HFF-Myc (cell line): ENCODE measurements at regions not wholly inside any gene's neighbourhood (a gene's known extent, or its start where the extent isn't known, plus 50 kb on each side); places are given as distances from the start of the nearest gene placed in this dataset.
A peak's percentile ranks its signal among the peaks of the same experiment; 100 is the strongest.

Source experiments
- DNase-seq: peaks from one replicate; pipeline ENCODE4 v3.0.0-alpha.2; 2011; ENCODE audit warnings: low read depth; ENCODE audit errors: extremely low read depth
- H3K4me3 ChIP-seq: replicated peaks from 2 replicates; pipeline ENCODE4 v1.5.1; 2011; ENCODE audit warnings: low read depth, mild to moderate bottlenecking, control low read depth, low read length
- CTCF ChIP-seq: IDR thresholded peaks from 2 replicates; pipeline ENCODE4 v1.5.1; 2012; ENCODE audit warnings: mild to moderate bottlenecking, low read depth, low read length, control low read depth; ENCODE audit errors: missing control alignments

- H3K4me3 ChIP-seq = no peak overlapping the region
- DNase-seq = no peak
- no peak for TF ChIP-seq CTCF
Observed at GRCh38 chr18:25516121-25516520, 164.2 kb upstream of the ZNF521 start.

GRCh38 chr18:25510096-25510495, 158.1 kb upstream of the ZNF521 start:
- H3K4me3 ChIP-seq = no peak overlapping the region

GRCh38 chr18:25503567-25504081, 151.7 kb upstream of the ZNF521 start:
- no peak for TF ChIP-seq CTCF
- DNase-seq = peak; percentile 63
- peak overlapping the region; percentile 41 for H3K4me3 ChIP-seq

More at GRCh38 chr18:25510096-25510495, 158.1 kb upstream of the ZNF521 start:
- no peak for TF ChIP-seq CTCF
- DNase-seq = no peak

GRCh38 chr18:25497151-25497794, 145.3 kb upstream of the ZNF521 start:
- H3K4me3 ChIP-seq = no peak overlapping the region
- TF ChIP-seq CTCF = no peak
- no peak for DNase-seq

- DNase-seq = no peak
- no peak for TF ChIP-seq CTCF
- no peak overlapping the region for H3K4me3 ChIP-seq
Observed at GRCh38 chr18:25496544-25496943, 144.6 kb upstream of the ZNF521 start.

GRCh38 chr18:25495606-25496005, 143.6 kb upstream of the ZNF521 start:
- DNase-seq = no peak
- no peak overlapping the region for H3K4me3 ChIP-seq
- TF ChIP-seq CTCF = no peak

- H3K4me3 ChIP-seq = no peak overlapping the region
- DNase-seq = no peak
- no peak for TF ChIP-seq CTCF
Observed at GRCh38 chr18:25494888-25495287, 142.9 kb upstream of the ZNF521 start.
